ENCODE measurements at regions not wholly inside any gene's neighbourhood (a gene's known extent, or its start where the extent isn't known, plus 50 kb on each side); places are given as distances from the start of the nearest gene placed in this dataset.

DNA sequence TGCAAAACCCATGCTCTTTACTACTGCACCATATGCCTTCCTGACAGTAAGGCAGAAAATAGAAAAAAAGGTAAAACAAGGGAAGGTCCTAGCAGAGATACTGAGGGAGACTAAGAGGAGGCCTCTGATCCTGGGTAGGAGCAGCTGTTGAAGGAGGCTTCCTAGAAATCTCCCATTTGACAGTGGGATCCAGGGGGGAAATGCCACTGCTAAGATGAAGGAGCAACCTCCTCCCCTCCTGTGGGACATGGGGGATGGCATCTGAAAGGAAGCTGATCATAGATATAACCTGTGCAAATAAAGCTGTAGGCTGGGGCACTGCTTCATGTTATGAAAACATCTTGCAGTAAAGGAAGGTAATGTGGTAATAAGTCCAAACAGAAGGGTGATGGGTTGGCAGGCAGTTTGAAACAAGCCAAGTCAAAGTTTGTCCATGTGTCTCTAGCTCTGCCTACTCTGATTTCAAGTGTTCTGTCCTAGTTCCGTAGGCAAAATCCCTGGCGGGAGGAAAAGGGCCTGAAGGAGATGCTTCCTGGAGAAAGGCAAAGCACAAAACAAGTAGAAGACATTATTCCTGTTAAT lies 86.7 kb upstream of the EED start:
- TF ChIP-seq POLR2AphosphoS5 (IDR thresholded peaks at IDR 0.05) (no peak), CTCF (IDR thresholded peaks at IDR 0.05) (no peak)

Data from gastroesophageal sphincter (tissue), 3 donors.